Loucy (cell line): ENCODE measurements at regions not wholly inside any gene's neighbourhood (a gene's known extent, or its start where the extent isn't known, plus 50 kb on each side); places are given as distances from the start of the nearest gene placed in this dataset.

Experiments used
- H2AFZ ChIP-seq: fragments of 200-600 bp; sonication (generic); 2 replicates; pipeline ENCODE4 v1.6.0; 2016; ENCODE audit warnings: antibody characterized with exemption, mild to moderate bottlenecking, low read length, moderate library complexity
- H3F3A ChIP-seq: fragments of 200-600 bp; 2 replicates; pipeline ENCODE4 v1.6.0; 2016; ENCODE audit warnings: antibody characterized with exemption, low read depth, mild to moderate bottlenecking
- H3K27me3 ChIP-seq: fragments of 200-600 bp; sonication (generic); 2 replicates; pipeline ENCODE4 v1.6.1; 2014; ENCODE audit warnings: low read length, mild to moderate bottlenecking; ENCODE audit not compliant: insufficient read depth, poor library complexity, severe bottlenecking
- H3K36me3 ChIP-seq: fragments of 200-600 bp; sonication (generic); 2 replicates; pipeline ENCODE4 v1.6.1; 2016; ENCODE audit warnings: low read length; ENCODE audit not compliant: insufficient read depth
- H3K4me1 ChIP-seq: fragments of 200-600 bp; sonication (generic); 2 replicates; pipeline ENCODE4 v1.5.1; 2014; ENCODE audit warnings: low read length, mild to moderate bottlenecking; ENCODE audit not compliant: insufficient read depth, poor library complexity, severe bottlenecking
- H3K4me2 ChIP-seq: fragments of 200-600 bp; sonication (generic); 2 replicates; pipeline ENCODE4 v1.6.0; 2014; ENCODE audit warnings: antibody characterized with exemption, low read length, low read depth, mild to moderate bottlenecking; ENCODE audit not compliant: poor library complexity, severe bottlenecking
- H3K4me3 ChIP-seq: fragments of 200-600 bp; sonication (generic); 2 replicates; pipeline ENCODE4 v1.5.1; 2014; ENCODE audit warnings: low read length, mild to moderate bottlenecking, mixed read lengths; ENCODE audit not compliant: poor library complexity, severe bottlenecking
- H3K79me2 ChIP-seq: fragments of 200-600 bp; sonication (generic); 2 replicates; pipeline ENCODE4 v1.6.1; 2014; ENCODE audit warnings: low read length; ENCODE audit not compliant: insufficient read depth
- H3K9ac ChIP-seq: fragments of 200-600 bp; sonication (generic); 2 replicates; pipeline ENCODE4 v1.6.0; 2014; ENCODE audit warnings: mild to moderate bottlenecking, low read depth, low read length, moderate library complexity; ENCODE audit not compliant: poor library complexity, severe bottlenecking
- H3K9me2 ChIP-seq: fragments of 200-600 bp; sonication (generic); replicated peaks from 2 replicates; pipeline ENCODE4 v1.6.1; 2016; ENCODE audit warnings: low read depth, low read length, mixed read lengths
- H3K9me3 ChIP-seq: fragments of 200-600 bp; sonication (generic); 2 replicates; pipeline ENCODE4 v1.6.1; 2014; ENCODE audit warnings: mild to moderate bottlenecking, antibody characterized with exemption, low read length, low read depth; ENCODE audit not compliant: insufficient read depth
- H4K20me1 ChIP-seq: fragments of 200-600 bp; sonication (generic); 2 replicates; pipeline ENCODE4 v1.6.0; 2014; ENCODE audit warnings: antibody characterized with exemption, low read length, mild to moderate bottlenecking; ENCODE audit not compliant: insufficient read depth, poor library complexity, severe bottlenecking
- EZH2phosphoT487 ChIP-seq: fragments of 200-600 bp; IDR thresholded peaks from 2 replicates; pipeline ENCODE4 v1.6.1; 2018; ENCODE audit warnings: antibody characterized with exemption, mild to moderate bottlenecking, moderate library complexity, borderline replicate concordance
- TF ChIP-seq, protein P1 (sequence below): fragments of 200-600 bp; sonication (generic); conservative IDR thresholded peaks from 2 replicates; pipeline ENCODE4 v1.5.1; 2014; ENCODE audit warnings: mild to moderate bottlenecking, antibody characterized with exemption, low read length

DNA sequence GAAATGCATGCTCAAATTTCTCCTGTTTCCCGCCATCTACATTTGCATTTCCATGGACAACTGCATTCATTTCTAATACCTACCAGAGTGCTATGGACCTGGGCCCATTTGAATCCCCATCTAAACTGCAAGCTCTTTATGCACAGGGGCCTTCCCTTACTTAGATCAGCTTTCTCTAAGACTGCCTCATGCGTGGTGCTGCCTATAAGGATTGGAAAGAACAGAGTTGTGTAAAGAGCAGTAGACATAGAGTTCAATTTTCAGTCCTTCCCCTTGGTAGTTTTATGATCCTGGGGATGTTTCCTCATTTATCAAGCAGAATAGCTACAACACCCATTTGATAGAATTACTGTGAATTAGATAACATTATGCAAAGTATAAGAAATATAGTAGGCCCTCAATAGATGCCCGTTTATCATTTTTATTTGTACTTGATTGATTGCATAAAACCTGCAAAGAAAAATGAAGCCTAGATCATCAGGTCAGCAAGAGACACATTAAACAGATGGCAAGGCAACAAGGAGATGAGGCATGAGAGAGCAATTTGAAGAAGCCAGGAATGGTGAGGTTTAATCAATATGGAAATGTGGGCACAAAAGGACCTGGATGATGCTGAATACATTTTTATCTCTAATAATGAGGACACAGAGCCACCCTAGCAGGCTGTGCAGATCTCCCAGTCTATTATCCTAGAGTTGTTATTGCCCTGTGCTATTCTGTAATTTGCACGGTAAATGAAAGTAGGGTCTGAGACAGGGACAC, 359.7 kb downstream of the FAM181B start:
- Histone ChIP-seq H3K4me3 (no peak overlapping the region), H3K4me2 (no peak overlapping the region), H3K27me3 (no peaks in the 10 kb centered on the region), H4K20me1 (no peaks in the 10 kb centered on the region), H3K79me2 (no peaks in the 10 kb centered on the region), H3K9me2 (no peaks in the 10 kb centered on the region), H3K9ac (no peak overlapping the region), H3K4me1 (no peaks in the 10 kb centered on the region), H3K36me3 (no peaks in the 10 kb centered on the region), H3K9me3 (no peaks in the 10 kb centered on the region), H2AFZ (no peak overlapping the region), H3F3A (no peaks in the 10 kb centered on the region)
- no peak for TF ChIP-seq EZH2phosphoT487
- TF ChIP-seq, protein P1, sequence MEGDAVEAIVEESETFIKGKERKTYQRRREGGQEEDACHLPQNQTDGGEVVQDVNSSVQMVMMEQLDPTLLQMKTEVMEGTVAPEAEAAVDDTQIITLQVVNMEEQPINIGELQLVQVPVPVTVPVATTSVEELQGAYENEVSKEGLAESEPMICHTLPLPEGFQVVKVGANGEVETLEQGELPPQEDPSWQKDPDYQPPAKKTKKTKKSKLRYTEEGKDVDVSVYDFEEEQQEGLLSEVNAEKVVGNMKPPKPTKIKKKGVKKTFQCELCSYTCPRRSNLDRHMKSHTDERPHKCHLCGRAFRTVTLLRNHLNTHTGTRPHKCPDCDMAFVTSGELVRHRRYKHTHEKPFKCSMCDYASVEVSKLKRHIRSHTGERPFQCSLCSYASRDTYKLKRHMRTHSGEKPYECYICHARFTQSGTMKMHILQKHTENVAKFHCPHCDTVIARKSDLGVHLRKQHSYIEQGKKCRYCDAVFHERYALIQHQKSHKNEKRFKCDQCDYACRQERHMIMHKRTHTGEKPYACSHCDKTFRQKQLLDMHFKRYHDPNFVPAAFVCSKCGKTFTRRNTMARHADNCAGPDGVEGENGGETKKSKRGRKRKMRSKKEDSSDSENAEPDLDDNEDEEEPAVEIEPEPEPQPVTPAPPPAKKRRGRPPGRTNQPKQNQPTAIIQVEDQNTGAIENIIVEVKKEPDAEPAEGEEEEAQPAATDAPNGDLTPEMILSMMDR = no peak

DNA sequence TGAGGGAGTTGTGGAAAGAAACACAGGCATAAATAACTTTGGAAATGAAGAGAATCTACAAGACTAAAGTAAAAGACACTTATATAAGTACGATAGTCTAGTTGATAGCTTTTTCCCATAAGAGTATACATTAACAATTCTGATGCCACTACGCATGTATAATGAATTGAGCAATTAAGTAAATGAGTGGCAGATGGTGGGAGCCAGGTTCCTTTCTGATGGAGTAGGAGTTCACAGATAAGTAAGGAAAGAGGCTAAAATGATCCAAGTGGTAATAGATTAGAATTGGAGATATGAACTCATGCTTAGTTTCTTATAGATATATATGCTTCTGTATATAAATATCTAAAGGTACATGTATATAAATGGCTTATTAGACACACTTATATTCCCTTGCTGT, 368.3 kb downstream of the FAM181B start:
- H3K36me3 ChIP-seq = no peaks in the 10 kb centered on the region
- H4K20me1 ChIP-seq = no peaks in the 10 kb centered on the region
- no peak overlapping the region for H3K9ac ChIP-seq
- no peaks in the 10 kb centered on the region for H3K79me2 ChIP-seq
- H3K9me3 ChIP-seq = no peaks in the 10 kb centered on the region
- no peaks in the 10 kb centered on the region for H3K4me1 ChIP-seq
- H3K4me2 ChIP-seq = no peak overlapping the region
- TF ChIP-seq, protein P1 = no peak
- TF ChIP-seq EZH2phosphoT487 = no peak
- H3K4me3 ChIP-seq = no peak overlapping the region
- no peaks in the 10 kb centered on the region for H3K27me3 ChIP-seq
- no peaks in the 10 kb centered on the region for H3F3A ChIP-seq
- no peaks in the 10 kb centered on the region for H3K9me2 ChIP-seq
- H2AFZ ChIP-seq = no peak overlapping the region

DNA sequence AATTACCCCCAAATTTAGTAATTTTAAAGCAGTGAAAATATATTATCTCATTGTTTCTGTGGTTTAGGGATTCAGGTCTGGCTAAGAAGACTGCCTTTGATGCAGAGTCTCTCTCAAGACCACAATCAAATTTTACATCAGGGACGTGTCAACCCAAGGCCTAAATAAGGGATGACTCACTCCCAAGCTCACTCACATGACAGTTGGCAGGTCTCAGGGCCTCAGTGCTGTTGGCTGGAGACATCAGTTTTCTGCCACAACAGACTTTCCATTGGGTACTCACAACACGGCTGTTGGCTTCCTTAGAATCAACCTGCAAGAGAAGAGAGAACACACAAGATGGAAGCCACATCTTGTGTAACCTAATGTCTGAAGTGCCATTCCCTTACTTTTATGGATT, 377.3 kb downstream of the FAM181B start:
- Histone ChIP-seq H3K4me3 (no peak overlapping the region), H3K27me3 (no peaks in the 10 kb centered on the region), H3F3A (no peaks in the 10 kb centered on the region), H2AFZ (no peak overlapping the region), H4K20me1 (no peaks in the 10 kb centered on the region), H3K36me3 (no peaks in the 10 kb centered on the region), H3K4me2 (no peak overlapping the region), H3K4me1 (no peaks in the 10 kb centered on the region), H3K79me2 (no peaks in the 10 kb centered on the region), H3K9me3 (no peaks in the 10 kb centered on the region), H3K9ac (no peak overlapping the region), H3K9me2 (no peaks in the 10 kb centered on the region)
- no peak for TF ChIP-seq EZH2phosphoT487
- TF ChIP-seq, protein P1 = no peak
